ENCODE measurements at regions not wholly inside any gene's neighbourhood (a gene's known extent, or its start where the extent isn't known, plus 50 kb on each side); places are given as distances from the start of the nearest gene placed in this dataset.

GRCh38 chr1:112219267-112219666, 176.7 kb upstream of the CTTNBP2NL start:
- no peak for DNase-seq (ENCODE audit: low read depth)

GRCh38 chr1:112230232-112230631, 165.8 kb upstream of the CTTNBP2NL start:
- DNase-seq (ENCODE audit: low read depth): no peak

- no peak for DNase-seq (ENCODE audit: low read depth)
These were observed 164.7 kb upstream of the CTTNBP2NL start for GRCh38 chr1:112231331-112231730.

GRCh38 chr1:112232848-112233247, 163.2 kb upstream of the CTTNBP2NL start:
- no peak for DNase-seq (ENCODE audit: low read depth)

GRCh38 chr1:112234710-112235109, 161.3 kb upstream of the CTTNBP2NL start:
- no peak for DNase-seq (ENCODE audit: low read depth)

GRCh38 chr1:112237983-112238545, 157.9 kb upstream of the CTTNBP2NL start:
- no peak for DNase-seq (ENCODE audit: low read depth)

- DNase-seq (ENCODE audit: low read depth): no peak
These were observed 156.2 kb upstream of the CTTNBP2NL start for GRCh38 chr1:112239683-112240330.

GRCh38 chr1:112242470-112242869, 153.5 kb upstream of the CTTNBP2NL start:
- no peak for DNase-seq (ENCODE audit: low read depth)

- DNase-seq (ENCODE audit: low read depth): no peak
These were observed 151.9 kb upstream of the CTTNBP2NL start for GRCh38 chr1:112244131-112244530.

- no peak for DNase-seq (ENCODE audit: low read depth)
These were observed 150.9 kb upstream of the CTTNBP2NL start for GRCh38 chr1:112245114-112245513.

- DNase-seq (ENCODE audit: low read depth): no peak
These were observed 148.9 kb upstream of the CTTNBP2NL start for GRCh38 chr1:112247036-112247597.

GRCh38 chr1:112247961-112248360, 148.1 kb upstream of the CTTNBP2NL start:
- DNase-seq (ENCODE audit: low read depth): no peak

GRCh38 chr1:112250892-112251291, 145.1 kb upstream of the CTTNBP2NL start:
- DNase-seq (ENCODE audit: low read depth): no peak

- DNase-seq (ENCODE audit: low read depth): no peak
These were observed 144.1 kb upstream of the CTTNBP2NL start for GRCh38 chr1:112251766-112252506.

- no peak for DNase-seq (ENCODE audit: low read depth)
These were observed 142.6 kb upstream of the CTTNBP2NL start for GRCh38 chr1:112253366-112253765.

- DNase-seq (ENCODE audit: low read depth): no peak
These were observed 140.9 kb upstream of the CTTNBP2NL start for GRCh38 chr1:112255080-112255479.

GRCh38 chr1:112256411-112256810, 139.6 kb upstream of the CTTNBP2NL start:
- no peak for DNase-seq (ENCODE audit: low read depth)

- no peak for DNase-seq (ENCODE audit: low read depth)
These were observed 138.8 kb upstream of the CTTNBP2NL start for GRCh38 chr1:112257043-112257835.

- DNase-seq (ENCODE audit: low read depth): no peak
These were observed 135.3 kb upstream of the CTTNBP2NL start for GRCh38 chr1:112260699-112261098.

GRCh38 chr1:112262316-112262715, 133.7 kb upstream of the CTTNBP2NL start:
- DNase-seq (ENCODE audit: low read depth): no peak

- no peak for DNase-seq (ENCODE audit: low read depth)
These were observed 133.0 kb upstream of the CTTNBP2NL start for GRCh38 chr1:112263042-112263441.

- no peak for DNase-seq (ENCODE audit: low read depth)
These were observed 132.6 kb upstream of the CTTNBP2NL start for GRCh38 chr1:112263453-112263852.

Data from T follicular helper cell (primary cell).